ENCODE measurements at regions not wholly inside any gene's neighbourhood (a gene's known extent, or its start where the extent isn't known, plus 50 kb on each side); places are given as distances from the start of the nearest gene placed in this dataset.

GRCh38 chr9:38224941-38225340, 155.9 kb upstream of the SHB start:
- TF ChIP-seq CTCF (conservative IDR thresholded peaks at IDR 0.05; ENCODE audit: low read length) = no peak

GRCh38 chr9:38216572-38216971, 147.5 kb upstream of the SHB start:
- no peak overlapping the region for H3K4me3 ChIP-seq (ENCODE audit: low read length)
- no peak for DNase-seq (ENCODE audit: low read depth)
- no peak for TF ChIP-seq CTCF (conservative IDR thresholded peaks at IDR 0.05; ENCODE audit: low read length)

More at GRCh38 chr9:38224941-38225340, 155.9 kb upstream of the SHB start:
- no peak overlapping the region for H3K4me3 ChIP-seq (ENCODE audit: low read length)
- no peak for DNase-seq (ENCODE audit: low read depth)

GRCh38 chr9:38215465-38215864, 146.4 kb upstream of the SHB start:
- no peak overlapping the region for H3K4me3 ChIP-seq (ENCODE audit: low read length)
- no peak for DNase-seq (ENCODE audit: low read depth)
- no peak for TF ChIP-seq CTCF (conservative IDR thresholded peaks at IDR 0.05; ENCODE audit: low read length)

- TF ChIP-seq CTCF (conservative IDR thresholded peaks at IDR 0.05; ENCODE audit: low read length) = no peak
- no peak overlapping the region for H3K4me3 ChIP-seq (ENCODE audit: low read length)
- DNase-seq (ENCODE audit: low read depth) = no peak
Measured at GRCh38 chr9:38214432-38214831, 145.4 kb upstream of the SHB start.

GRCh38 chr9:38213631-38214299, 144.7 kb upstream of the SHB start:
- no peak for TF ChIP-seq CTCF (conservative IDR thresholded peaks at IDR 0.05; ENCODE audit: low read length)

GRCh38 chr9:38212016-38212415, 143.0 kb upstream of the SHB start:
- no peak for DNase-seq (ENCODE audit: low read depth)
- H3K4me3 ChIP-seq (ENCODE audit: low read length) = no peak overlapping the region
- no peak for TF ChIP-seq CTCF (conservative IDR thresholded peaks at IDR 0.05; ENCODE audit: low read length)

More at GRCh38 chr9:38213631-38214299, 144.7 kb upstream of the SHB start:
- no peak overlapping the region for H3K4me3 ChIP-seq (ENCODE audit: low read length)
- DNase-seq (ENCODE audit: low read depth) = no peak

- no peak for DNase-seq (ENCODE audit: low read depth)
- no peak overlapping the region for H3K4me3 ChIP-seq (ENCODE audit: low read length)
- no peak for TF ChIP-seq CTCF (conservative IDR thresholded peaks at IDR 0.05; ENCODE audit: low read length)
Measured at GRCh38 chr9:38211002-38211401, 142.0 kb upstream of the SHB start.

All from AG10803 (cell line).